AG09309 (cell line): ENCODE measurements at regions not wholly inside any gene's neighbourhood (a gene's known extent, or its start where the extent isn't known, plus 50 kb on each side); places are given as distances from the start of the nearest gene placed in this dataset.

Source experiments
- DNase-seq: peaks from one replicate; pipeline ENCODE4 v3.0.0-alpha.2; 2010; ENCODE audit warnings: low read depth
- H3K4me3 ChIP-seq: 2 replicates; pipeline ENCODE4 v1.5.1; 2011; ENCODE audit warnings: mild to moderate bottlenecking, low read depth, low read length, moderate library complexity; ENCODE audit not compliant: control insufficient read depth
- TF ChIP-seq, protein P1 (sequence below): IDR thresholded peaks from 2 replicates; pipeline ENCODE4 v1.5.1; 2011; ENCODE audit warnings: mild to moderate bottlenecking, low read depth, low read length, inconsistent platforms; ENCODE audit not compliant: insufficient read depth, control insufficient read depth; ENCODE audit errors: missing control alignments

DNA sequence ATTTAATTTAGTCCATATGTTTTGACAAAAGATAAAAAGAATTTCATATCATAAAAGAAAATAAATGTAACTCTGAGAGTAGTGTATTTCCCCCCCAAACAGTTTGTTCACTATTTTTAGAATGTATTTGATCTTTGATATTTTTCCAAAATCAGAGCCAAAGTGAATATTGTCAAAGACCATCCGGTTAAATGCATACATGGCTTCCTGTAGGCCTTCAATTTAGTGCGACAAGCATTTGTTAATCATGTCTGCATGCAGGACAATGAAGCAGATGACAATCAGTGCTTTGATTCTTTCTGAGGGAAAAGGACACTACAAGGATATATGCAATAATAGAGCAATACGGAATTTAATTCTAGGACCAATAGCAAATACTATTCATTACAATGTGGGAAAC, 79.8 kb downstream of the ACTBL2 start:
- H3K4me3 ChIP-seq, result no peak overlapping the region
- TF ChIP-seq, protein P1, sequence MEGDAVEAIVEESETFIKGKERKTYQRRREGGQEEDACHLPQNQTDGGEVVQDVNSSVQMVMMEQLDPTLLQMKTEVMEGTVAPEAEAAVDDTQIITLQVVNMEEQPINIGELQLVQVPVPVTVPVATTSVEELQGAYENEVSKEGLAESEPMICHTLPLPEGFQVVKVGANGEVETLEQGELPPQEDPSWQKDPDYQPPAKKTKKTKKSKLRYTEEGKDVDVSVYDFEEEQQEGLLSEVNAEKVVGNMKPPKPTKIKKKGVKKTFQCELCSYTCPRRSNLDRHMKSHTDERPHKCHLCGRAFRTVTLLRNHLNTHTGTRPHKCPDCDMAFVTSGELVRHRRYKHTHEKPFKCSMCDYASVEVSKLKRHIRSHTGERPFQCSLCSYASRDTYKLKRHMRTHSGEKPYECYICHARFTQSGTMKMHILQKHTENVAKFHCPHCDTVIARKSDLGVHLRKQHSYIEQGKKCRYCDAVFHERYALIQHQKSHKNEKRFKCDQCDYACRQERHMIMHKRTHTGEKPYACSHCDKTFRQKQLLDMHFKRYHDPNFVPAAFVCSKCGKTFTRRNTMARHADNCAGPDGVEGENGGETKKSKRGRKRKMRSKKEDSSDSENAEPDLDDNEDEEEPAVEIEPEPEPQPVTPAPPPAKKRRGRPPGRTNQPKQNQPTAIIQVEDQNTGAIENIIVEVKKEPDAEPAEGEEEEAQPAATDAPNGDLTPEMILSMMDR, result no peak
- DNase-seq, result no peak

DNA sequence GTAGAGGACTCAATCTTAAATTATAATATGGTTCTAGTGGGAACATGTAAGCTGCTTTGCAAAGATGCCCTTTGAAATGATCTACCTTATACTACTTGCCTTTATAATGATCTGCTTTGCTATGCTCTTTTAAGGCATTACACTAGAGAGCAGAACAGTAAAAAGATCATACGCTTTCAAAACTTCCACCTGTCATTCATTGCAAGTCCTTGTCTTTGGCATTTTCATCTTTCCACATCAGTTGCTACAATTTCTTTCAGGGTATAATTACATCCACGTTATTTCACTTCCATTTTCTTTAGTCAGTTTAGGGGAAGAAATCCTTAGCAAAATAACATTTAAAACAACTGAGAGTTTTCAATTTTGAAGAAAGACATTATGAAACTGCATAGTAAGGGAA, 80.3 kb downstream of the ACTBL2 start:
- no peak overlapping the region for H3K4me3 ChIP-seq
- no peak for DNase-seq
- TF ChIP-seq, protein P1, result no peak

DNA sequence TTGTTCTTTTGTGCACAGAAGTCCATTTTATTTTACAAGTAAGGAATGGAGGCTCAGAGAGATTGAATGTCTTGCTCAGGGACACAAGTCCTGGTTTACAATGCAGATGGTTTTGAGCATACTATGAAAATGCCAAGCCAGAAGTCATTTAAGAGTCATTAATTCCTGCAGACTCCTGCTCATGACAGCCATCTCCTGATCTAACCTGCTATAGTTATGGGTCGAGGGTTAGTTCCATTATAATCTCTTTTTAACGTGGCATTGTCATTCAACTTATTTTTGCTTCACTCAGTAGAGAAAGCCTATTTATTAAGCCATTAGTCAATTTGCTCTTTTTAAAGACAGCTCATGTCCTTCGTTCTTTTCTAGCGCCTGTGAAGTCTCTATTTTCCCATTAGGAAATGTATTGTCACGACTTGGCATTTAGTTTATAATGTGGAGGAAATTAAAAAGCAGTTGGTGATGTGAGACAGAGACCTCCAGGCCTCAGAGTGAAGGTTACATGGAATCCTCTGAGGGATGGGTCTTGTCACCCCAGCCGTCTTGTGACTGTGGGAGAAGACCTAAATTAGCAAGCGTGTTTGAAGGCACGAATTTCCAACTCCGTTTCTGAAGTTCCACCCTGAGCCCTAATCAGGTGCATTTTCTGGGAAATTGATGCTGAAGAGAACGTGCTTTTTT, 84.1 kb downstream of the ACTBL2 start:
- TF ChIP-seq, protein P1, result no peak
- no peak overlapping the region for H3K4me3 ChIP-seq
- no peak for DNase-seq

DNA sequence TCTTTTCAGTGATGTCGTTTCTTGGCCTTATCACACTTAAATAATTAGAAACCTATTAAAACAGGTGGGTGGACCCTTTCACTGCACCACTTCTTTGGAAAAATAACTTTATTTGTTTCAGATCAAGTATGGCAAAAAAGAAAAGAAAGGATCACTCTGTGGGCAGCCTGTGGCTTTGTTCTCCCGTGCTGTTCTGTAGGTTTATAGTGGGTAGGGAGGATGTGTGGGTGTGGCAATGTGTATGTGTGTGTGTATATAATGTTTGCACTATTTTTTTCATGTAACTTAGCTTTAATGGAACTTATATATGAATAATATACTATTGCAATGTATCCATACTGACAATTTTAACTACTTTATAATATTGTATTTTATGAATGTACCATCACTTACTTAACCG, 85.9 kb downstream of the ACTBL2 start:
- TF ChIP-seq, protein P1, result no peak
- no peak for DNase-seq

DNA sequence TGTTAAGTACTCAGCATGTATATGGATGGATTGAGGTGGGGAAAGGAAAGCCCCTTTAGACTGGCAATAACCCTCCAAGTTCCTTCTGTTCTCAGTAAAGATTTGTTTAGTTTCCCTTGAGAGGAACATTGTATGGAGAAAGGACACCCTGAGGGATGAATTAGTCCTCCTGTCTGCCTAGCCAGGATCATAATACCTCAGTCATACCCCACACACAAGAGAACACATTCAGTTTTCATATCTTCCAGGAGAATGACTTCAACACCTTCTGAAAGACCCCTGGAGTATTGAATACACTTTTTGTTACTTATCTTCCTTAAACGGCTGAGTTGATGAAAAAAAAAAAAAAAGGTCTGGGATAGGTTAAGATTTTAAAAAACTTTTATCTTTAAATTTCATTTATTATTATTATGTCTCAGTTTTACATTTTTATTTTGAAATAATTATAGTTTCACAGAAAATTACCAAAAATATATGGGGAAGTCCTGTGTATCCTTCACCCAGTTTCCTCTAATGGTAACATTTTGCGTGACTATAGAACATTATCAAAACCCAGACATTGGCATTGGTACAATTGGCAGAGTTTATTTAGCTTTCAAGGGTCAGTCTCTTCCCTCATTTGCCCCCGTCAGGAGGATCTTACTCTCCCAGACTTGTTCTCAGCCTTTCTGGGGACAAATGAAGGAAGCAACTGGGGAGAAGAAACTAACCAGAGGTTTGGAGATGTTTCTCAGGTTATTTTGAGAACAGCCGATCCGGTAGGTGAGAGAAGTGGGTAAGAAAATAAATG, 88.0 kb downstream of the ACTBL2 start:
- TF ChIP-seq, protein P1, result no peak
- H3K4me3 ChIP-seq, result no peak overlapping the region
- no peak for DNase-seq

More for the DNA sequence above, 85.9 kb downstream of the ACTBL2 start:
- H3K4me3 ChIP-seq, result no peak overlapping the region

DNA sequence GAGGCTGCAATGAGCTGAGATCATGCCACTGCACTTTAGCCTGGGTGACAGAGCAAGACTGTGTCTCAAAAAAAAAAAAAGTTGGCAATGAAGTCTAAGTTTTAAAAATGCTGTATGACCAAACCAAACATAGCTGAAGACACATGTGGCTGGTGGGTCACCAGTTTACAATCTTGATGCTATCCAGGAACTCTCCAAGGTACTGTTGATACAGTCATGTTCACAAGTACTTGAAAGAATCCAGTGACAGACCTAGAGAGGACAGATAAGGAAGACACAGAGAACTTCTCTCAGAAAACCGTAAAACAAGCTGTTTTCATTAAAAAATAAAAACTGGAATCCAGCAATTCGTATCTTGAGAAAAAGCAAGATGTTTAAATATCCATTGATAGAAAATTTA, 95.7 kb downstream of the ACTBL2 start:
- no peak overlapping the region for H3K4me3 ChIP-seq
- no peak for DNase-seq
- TF ChIP-seq, protein P1, result no peak
